NCI-H1436 treated with DMSO at 0.1 percent for 48 hours (cell line): ENCODE measurements at regions not wholly inside any gene's neighbourhood (a gene's known extent, or its start where the extent isn't known, plus 50 kb on each side); places are given as distances from the start of the nearest gene placed in this dataset.

Experiments used
- DNase-seq: peaks from one replicate; lab custom pipeline; 2025; lab: John Stamatoyannopoulos, UW

GRCh38 chr14:100399052-100399849, 76.1 kb downstream of the SLC25A47 start:
- no peak for DNase-seq

- no peak for DNase-seq
These were observed 77.0 kb downstream of the SLC25A47 start for GRCh38 chr14:100400115-100400514.

- no peak for DNase-seq
These were observed 78.0 kb downstream of the SLC25A47 start for GRCh38 chr14:100401031-100401692.

- DNase-seq = no peak
These were observed 78.7 kb downstream of the SLC25A47 start for GRCh38 chr14:100401792-100402191.

- DNase-seq = no peak
These were observed 79.5 kb downstream of the SLC25A47 start for GRCh38 chr14:100402631-100403030.

- DNase-seq = no peak
These were observed 80.0 kb downstream of the SLC25A47 start for GRCh38 chr14:100403105-100403504.

- no peak for DNase-seq
These were observed 80.7 kb downstream of the SLC25A47 start for GRCh38 chr14:100403802-100404365.

- no peak for DNase-seq
These were observed 81.3 kb downstream of the SLC25A47 start for GRCh38 chr14:100404419-100404818.

- DNase-seq = no peak
These were observed 82.8 kb downstream of the SLC25A47 start for GRCh38 chr14:100405760-100406455.

GRCh38 chr14:100406505-100407131, 83.5 kb downstream of the SLC25A47 start:
- DNase-seq = no peak

- no peak for DNase-seq
These were observed 84.4 kb downstream of the SLC25A47 start for GRCh38 chr14:100407376-100408102.

GRCh38 chr14:100408350-100409002, 85.3 kb downstream of the SLC25A47 start:
- DNase-seq = peak; percentile 30

- no peak for DNase-seq
These were observed 85.8 kb downstream of the SLC25A47 start for GRCh38 chr14:100409003-100409360.

GRCh38 chr14:100409651-100410050, 86.5 kb downstream of the SLC25A47 start:
- DNase-seq = no peak

GRCh38 chr14:100410056-100410565, 87.0 kb downstream of the SLC25A47 start:
- DNase-seq = no peak

GRCh38 chr14:100413699-100414098, 90.6 kb downstream of the SLC25A47 start:
- no peak for DNase-seq

GRCh38 chr14:100415226-100415625, 92.1 kb downstream of the SLC25A47 start:
- DNase-seq = no peak

GRCh38 chr14:100416081-100416680, 93.0 kb downstream of the SLC25A47 start:
- no peak for DNase-seq

- DNase-seq = peak; percentile 35
These were observed 94.1 kb downstream of the SLC25A47 start for GRCh38 chr14:100416921-100417860.
